Neural cell (in vitro differentiated cells): ENCODE measurements at regions not wholly inside any gene's neighbourhood (a gene's known extent, or its start where the extent isn't known, plus 50 kb on each side); places are given as distances from the start of the nearest gene placed in this dataset.

ENCODE experiments used
- H2AFZ ChIP-seq: fragments of 200-600, 300-800 bp; sonication (generic), shearing (Covaris generic); 2 replicates; pipeline ENCODE4 v1.6.0; 2014; ENCODE audit warnings: low read depth, mild to moderate bottlenecking, antibody characterized with exemption, low read length, moderate library complexity
- H3F3A ChIP-seq: fragments of 200-600 bp; shearing (Covaris generic); 2 replicates; pipeline ENCODE4 v1.6.1; 2016; ENCODE audit warnings: mild to moderate bottlenecking, moderate library complexity, mixed read lengths, antibody characterized with exemption, low read length; ENCODE audit not compliant: insufficient read depth, poor library complexity, severe bottlenecking
- H3K27ac ChIP-seq: fragments of 200-600, 300-800 bp; sonication (generic), shearing (Covaris generic); 2 replicates; pipeline ENCODE4 v1.5.1; 2014; ENCODE audit warnings: mild to moderate bottlenecking, low read length, moderate library complexity
- H3K27me3 ChIP-seq: fragments of 300-800, 200-600 bp; sonication (generic), shearing (Covaris generic); 2 replicates; pipeline ENCODE4 v1.6.0; 2014; ENCODE audit warnings: mild to moderate bottlenecking, low read depth, low read length, moderate library complexity; ENCODE audit not compliant: insufficient read depth
- H3K36me3 ChIP-seq: fragments of 300-800, 200-600 bp; sonication (generic), shearing (Covaris generic); 2 replicates; pipeline ENCODE4 v1.5.1; 2014; ENCODE audit warnings: mild to moderate bottlenecking, antibody characterized with exemption, low read length, moderate library complexity; ENCODE audit not compliant: insufficient read depth
- H3K4me2 ChIP-seq: fragments of 300-800, 200-600 bp; sonication (generic), shearing (Covaris generic); 2 replicates; pipeline ENCODE4 v1.6.0; 2014; ENCODE audit warnings: mild to moderate bottlenecking, low read length
- H3K4me3 ChIP-seq: fragments of 300-800, 200-600 bp; sonication (generic), shearing (Covaris generic); 2 replicates; pipeline ENCODE4 v1.5.1; 2014; ENCODE audit warnings: mild to moderate bottlenecking, low read length, moderate library complexity
- H3K79me2 ChIP-seq: fragments of 200-600 bp; shearing (Covaris generic); replicated peaks from 2 replicates; pipeline ENCODE4 v1.6.0; 2014; ENCODE audit warnings: mild to moderate bottlenecking, low read length, moderate library complexity; ENCODE audit not compliant: insufficient read depth
- H3K9ac ChIP-seq: fragments of 300-800, 200-600 bp; sonication (generic), shearing (Covaris generic); 2 replicates; pipeline ENCODE4 v1.6.1; 2016; ENCODE audit warnings: mild to moderate bottlenecking, low read length, mixed read lengths
- H3K9me2 ChIP-seq: fragments of 200-600 bp; shearing (Covaris generic); 2 replicates; pipeline ENCODE4 v1.6.1; 2016; ENCODE audit warnings: mild to moderate bottlenecking, low read length, mixed read lengths; ENCODE audit not compliant: insufficient read depth
- H3K9me3 ChIP-seq: fragments of 200-600, 300-800 bp; sonication (generic), shearing (Covaris generic); 2 replicates; pipeline ENCODE4 v1.6.1; 2016; ENCODE audit warnings: mild to moderate bottlenecking, mixed run types, low read length, moderate library complexity, mixed read lengths
- H4K20me1 ChIP-seq: fragments of 200-600 bp; shearing (Covaris generic); 2 replicates; pipeline ENCODE4 v1.6.1; 2016; ENCODE audit warnings: mild to moderate bottlenecking, mixed run types; ENCODE audit not compliant: insufficient read depth
- EP300 ChIP-seq: fragments of 450-650 bp; conservative IDR thresholded peaks from 2 replicates; pipeline ENCODE4 v1.6.1; 2014; ENCODE audit warnings: antibody characterized with exemption, mild to moderate bottlenecking, moderate library complexity; ENCODE audit not compliant: poor library complexity, severe bottlenecking
- EZH2 ChIP-seq: fragments of 200-600, 300-800 bp; shearing (Covaris generic), sonication (generic); IDR thresholded peaks from 2 replicates; pipeline ENCODE4 v1.6.1; 2014; ENCODE audit warnings: antibody characterized with exemption, low read length, borderline replicate concordance, mild to moderate bottlenecking; ENCODE audit not compliant: insufficient read depth, poor library complexity, severe bottlenecking
- MXI1 ChIP-seq: fragments of 450-650 bp; conservative IDR thresholded peaks from 2 replicates; pipeline ENCODE4 v1.6.1; 2014; ENCODE audit warnings: antibody characterized with exemption, mild to moderate bottlenecking; ENCODE audit not compliant: poor library complexity, severe bottlenecking
- POLR2AphosphoS5 ChIP-seq: IDR thresholded peaks from 2 replicates; pipeline ENCODE4 v1.6.1; 2012
- SMC3 ChIP-seq: fragments of 450-650 bp; conservative IDR thresholded peaks from 2 replicates; pipeline ENCODE4 v1.6.1; 2014; ENCODE audit warnings: antibody characterized with exemption, mild to moderate bottlenecking, moderate library complexity; ENCODE audit not compliant: poor library complexity
- TAF1 ChIP-seq: IDR thresholded peaks from 2 replicates; pipeline ENCODE4 v1.6.1; 2012; ENCODE audit warnings: low read depth
- TF ChIP-seq, protein P1 (sequence below): fragments of 450-650 bp; IDR thresholded peaks from 2 replicates; pipeline ENCODE4 v1.5.1; 2014; ENCODE audit warnings: antibody characterized with exemption, mild to moderate bottlenecking, moderate library complexity; ENCODE audit not compliant: poor library complexity, severe bottlenecking
- TF ChIP-seq, protein P2 (sequence below): IDR thresholded peaks from 2 replicates; pipeline ENCODE4 v1.6.1; 2012; ENCODE audit warnings: borderline replicate concordance

DNA sequence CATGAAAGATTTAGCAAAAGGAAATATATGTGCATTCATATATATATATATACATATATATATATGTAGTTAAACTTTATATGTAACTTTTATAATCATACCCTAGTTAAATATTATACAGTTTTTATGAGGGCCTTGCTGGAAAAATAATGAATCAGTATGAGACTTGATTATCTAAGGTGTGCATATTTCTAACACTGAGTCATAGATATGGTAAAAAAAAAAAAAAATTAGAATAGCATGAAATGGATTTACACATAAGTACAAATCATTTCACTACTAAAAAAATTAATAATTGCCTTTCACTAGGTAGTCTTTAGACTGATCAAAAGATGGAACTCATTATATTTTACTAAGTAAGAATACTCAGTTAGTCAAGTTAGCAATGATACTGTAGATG lies 51.3 kb upstream of the DST start:
- Histone ChIP-seq H3K36me3 (no peaks in the 10 kb centered on the region), H3K9me2 (no peaks in the 10 kb centered on the region), H3F3A (no peaks in the 10 kb centered on the region), H2AFZ (no peak overlapping the region), H3K79me2 (no peaks in the 10 kb centered on the region), H3K9me3 (no peaks in the 10 kb centered on the region), H3K9ac (no peak overlapping the region), H3K27ac (no peak overlapping the region), H3K4me3 (no peak overlapping the region), H3K4me2 (no peak overlapping the region), H3K27me3 (no peaks in the 10 kb centered on the region), H4K20me1 (no peaks in the 10 kb centered on the region)
- TF ChIP-seq POLR2AphosphoS5, result no peak
- no peak for TF ChIP-seq MXI1
- TF ChIP-seq EP300, result no peak
- TF ChIP-seq, protein P1, sequence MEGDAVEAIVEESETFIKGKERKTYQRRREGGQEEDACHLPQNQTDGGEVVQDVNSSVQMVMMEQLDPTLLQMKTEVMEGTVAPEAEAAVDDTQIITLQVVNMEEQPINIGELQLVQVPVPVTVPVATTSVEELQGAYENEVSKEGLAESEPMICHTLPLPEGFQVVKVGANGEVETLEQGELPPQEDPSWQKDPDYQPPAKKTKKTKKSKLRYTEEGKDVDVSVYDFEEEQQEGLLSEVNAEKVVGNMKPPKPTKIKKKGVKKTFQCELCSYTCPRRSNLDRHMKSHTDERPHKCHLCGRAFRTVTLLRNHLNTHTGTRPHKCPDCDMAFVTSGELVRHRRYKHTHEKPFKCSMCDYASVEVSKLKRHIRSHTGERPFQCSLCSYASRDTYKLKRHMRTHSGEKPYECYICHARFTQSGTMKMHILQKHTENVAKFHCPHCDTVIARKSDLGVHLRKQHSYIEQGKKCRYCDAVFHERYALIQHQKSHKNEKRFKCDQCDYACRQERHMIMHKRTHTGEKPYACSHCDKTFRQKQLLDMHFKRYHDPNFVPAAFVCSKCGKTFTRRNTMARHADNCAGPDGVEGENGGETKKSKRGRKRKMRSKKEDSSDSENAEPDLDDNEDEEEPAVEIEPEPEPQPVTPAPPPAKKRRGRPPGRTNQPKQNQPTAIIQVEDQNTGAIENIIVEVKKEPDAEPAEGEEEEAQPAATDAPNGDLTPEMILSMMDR, result no peak

DNA sequence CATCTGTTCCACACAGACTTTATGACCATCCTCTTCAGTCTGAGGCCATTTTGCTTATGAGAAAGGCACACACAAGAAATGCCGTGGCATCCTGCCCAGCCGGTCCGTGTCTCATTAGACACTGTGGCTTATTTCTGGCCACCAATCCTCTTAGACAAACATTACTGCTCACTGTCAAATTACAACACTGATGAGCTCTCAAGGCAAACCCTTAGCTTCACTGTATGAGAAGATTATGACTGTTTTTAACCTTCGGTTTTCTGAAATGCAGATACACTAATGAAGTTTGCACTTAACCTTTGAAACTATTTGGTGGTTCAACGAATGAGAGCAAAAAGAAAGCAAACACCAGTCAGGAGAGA lies 50.5 kb upstream of the DST start:
- no peak overlapping the region for H2AFZ ChIP-seq
- TF ChIP-seq, protein P2, sequence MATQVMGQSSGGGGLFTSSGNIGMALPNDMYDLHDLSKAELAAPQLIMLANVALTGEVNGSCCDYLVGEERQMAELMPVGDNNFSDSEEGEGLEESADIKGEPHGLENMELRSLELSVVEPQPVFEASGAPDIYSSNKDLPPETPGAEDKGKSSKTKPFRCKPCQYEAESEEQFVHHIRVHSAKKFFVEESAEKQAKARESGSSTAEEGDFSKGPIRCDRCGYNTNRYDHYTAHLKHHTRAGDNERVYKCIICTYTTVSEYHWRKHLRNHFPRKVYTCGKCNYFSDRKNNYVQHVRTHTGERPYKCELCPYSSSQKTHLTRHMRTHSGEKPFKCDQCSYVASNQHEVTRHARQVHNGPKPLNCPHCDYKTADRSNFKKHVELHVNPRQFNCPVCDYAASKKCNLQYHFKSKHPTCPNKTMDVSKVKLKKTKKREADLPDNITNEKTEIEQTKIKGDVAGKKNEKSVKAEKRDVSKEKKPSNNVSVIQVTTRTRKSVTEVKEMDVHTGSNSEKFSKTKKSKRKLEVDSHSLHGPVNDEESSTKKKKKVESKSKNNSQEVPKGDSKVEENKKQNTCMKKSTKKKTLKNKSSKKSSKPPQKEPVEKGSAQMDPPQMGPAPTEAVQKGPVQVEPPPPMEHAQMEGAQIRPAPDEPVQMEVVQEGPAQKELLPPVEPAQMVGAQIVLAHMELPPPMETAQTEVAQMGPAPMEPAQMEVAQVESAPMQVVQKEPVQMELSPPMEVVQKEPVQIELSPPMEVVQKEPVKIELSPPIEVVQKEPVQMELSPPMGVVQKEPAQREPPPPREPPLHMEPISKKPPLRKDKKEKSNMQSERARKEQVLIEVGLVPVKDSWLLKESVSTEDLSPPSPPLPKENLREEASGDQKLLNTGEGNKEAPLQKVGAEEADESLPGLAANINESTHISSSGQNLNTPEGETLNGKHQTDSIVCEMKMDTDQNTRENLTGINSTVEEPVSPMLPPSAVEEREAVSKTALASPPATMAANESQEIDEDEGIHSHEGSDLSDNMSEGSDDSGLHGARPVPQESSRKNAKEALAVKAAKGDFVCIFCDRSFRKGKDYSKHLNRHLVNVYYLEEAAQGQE, result no peak
- TF ChIP-seq EZH2 (no peak), POLR2AphosphoS5 (no peak), TAF1 (no peak), SMC3 (no peak)
- TF ChIP-seq, protein P1, result no peak
- no peak overlapping the region for H3K27ac ChIP-seq
- H3K9ac ChIP-seq, result no peak overlapping the region
- H3K9me2 ChIP-seq, result no peaks in the 10 kb centered on the region
- H3K27me3 ChIP-seq, result no peaks in the 10 kb centered on the region
- H3K36me3 ChIP-seq, result no peaks in the 10 kb centered on the region
- H3K4me3 ChIP-seq, result no peak overlapping the region
- no peaks in the 10 kb centered on the region for H4K20me1 ChIP-seq
- H3F3A ChIP-seq, result no peaks in the 10 kb centered on the region
- H3K9me3 ChIP-seq, result no peaks in the 10 kb centered on the region
- no peaks in the 10 kb centered on the region for H3K79me2 ChIP-seq
- H3K4me2 ChIP-seq, result no peak overlapping the region
